ENCODE measurements at regions not wholly inside any gene's neighbourhood (a gene's known extent, or its start where the extent isn't known, plus 50 kb on each side); places are given as distances from the start of the nearest gene placed in this dataset.

DNA sequence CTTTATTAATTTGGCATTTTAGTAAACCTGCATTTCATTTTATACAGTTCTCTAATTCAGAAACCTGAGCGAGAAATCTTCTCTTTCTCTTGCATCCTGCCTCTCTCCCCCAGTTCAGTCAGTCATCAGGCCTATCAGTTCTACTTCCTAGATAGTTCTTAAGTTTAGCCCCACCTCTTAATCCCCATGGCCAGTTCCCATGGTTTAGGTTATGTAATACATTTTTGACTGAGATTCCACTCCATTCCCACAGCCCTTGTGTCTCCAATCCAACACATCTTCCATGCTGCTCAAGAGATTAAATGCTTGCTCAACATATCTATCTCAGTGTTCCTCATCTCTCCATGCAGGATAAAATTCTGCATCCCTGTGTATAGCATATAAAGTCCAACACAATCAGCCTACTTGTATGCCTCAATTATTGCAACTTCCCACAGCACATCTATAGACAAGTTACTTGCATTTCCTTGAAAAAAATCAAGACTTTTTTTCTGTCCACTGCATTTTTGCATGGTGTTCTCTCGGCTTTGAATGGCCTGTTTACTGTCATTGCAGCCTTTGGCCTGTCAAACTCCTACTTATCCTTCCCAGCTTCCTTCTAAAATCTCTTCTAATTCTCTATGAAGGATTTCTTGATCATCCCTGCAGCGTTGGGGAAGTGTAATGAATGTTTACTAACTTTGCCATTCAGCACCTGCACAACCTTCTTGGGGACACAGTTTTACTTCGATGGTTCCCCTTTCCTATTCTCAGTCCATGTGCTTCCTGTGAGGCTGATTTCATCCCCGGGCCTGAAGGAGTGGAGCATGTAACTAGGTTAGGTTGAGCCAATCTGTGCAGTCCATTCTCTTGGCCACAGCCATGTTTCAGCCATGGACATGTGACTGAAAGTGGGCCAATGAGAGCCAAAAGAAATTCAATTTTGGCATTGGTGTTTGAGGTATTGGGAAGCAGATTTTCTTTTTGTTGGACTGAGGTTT is 80.8 kb downstream of the DACT1 start:
- Mint-ChIP-seq H3K27me3 (ENCODE audit: unreplicated experiment) (no peaks in the 10 kb centered on the region), H3K27ac (ENCODE audit: unreplicated experiment) (no peak overlapping the region), H3K4me1 (ENCODE audit: unreplicated experiment) (peaks cover 20% of the 10 kb centered on the region), H3K9me3 (ENCODE audit: unreplicated experiment) (no peaks in the 10 kb centered on the region), H3K36me3 (ENCODE audit: unreplicated experiment) (no peaks in the 10 kb centered on the region), H3K4me3 (ENCODE audit: unreplicated experiment) (no peak overlapping the region)
- TF ChIP-seq, protein P1, sequence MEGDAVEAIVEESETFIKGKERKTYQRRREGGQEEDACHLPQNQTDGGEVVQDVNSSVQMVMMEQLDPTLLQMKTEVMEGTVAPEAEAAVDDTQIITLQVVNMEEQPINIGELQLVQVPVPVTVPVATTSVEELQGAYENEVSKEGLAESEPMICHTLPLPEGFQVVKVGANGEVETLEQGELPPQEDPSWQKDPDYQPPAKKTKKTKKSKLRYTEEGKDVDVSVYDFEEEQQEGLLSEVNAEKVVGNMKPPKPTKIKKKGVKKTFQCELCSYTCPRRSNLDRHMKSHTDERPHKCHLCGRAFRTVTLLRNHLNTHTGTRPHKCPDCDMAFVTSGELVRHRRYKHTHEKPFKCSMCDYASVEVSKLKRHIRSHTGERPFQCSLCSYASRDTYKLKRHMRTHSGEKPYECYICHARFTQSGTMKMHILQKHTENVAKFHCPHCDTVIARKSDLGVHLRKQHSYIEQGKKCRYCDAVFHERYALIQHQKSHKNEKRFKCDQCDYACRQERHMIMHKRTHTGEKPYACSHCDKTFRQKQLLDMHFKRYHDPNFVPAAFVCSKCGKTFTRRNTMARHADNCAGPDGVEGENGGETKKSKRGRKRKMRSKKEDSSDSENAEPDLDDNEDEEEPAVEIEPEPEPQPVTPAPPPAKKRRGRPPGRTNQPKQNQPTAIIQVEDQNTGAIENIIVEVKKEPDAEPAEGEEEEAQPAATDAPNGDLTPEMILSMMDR (IDR thresholded peaks at IDR 0.05): no peak
- no peak for DNase-seq (ENCODE audit: extremely low spot score, unreplicated experiment)

DNA sequence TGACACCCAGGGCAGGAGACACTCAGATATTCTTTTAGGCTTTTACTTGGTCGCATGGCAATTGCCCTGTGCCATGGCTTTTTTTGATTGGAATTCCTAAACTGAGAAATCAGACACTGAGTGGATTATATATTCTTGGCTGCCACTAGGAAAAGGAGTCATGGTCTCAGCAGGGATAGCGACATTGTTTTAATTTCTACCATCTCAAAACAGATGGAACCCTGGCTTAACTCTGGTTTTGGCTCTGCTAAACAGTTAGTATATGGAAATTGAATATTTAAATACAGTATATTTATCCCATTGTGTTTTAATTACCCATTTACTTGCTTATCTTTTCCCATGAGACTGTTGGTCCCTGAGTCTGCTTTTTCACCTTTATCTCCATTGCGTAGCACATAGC is 84.0 kb downstream of the DACT1 start:
- H3K4me3 Mint-ChIP-seq (ENCODE audit: unreplicated experiment): no peak overlapping the region
- H3K27me3 Mint-ChIP-seq (ENCODE audit: unreplicated experiment): peaks cover 3% of the 10 kb centered on the region
- H3K36me3 Mint-ChIP-seq (ENCODE audit: unreplicated experiment): no peaks in the 10 kb centered on the region
- no peaks in the 10 kb centered on the region for H3K9me3 Mint-ChIP-seq (ENCODE audit: unreplicated experiment)
- peaks cover 18% of the 10 kb centered on the region for H3K4me1 Mint-ChIP-seq (ENCODE audit: unreplicated experiment)
- H3K27ac Mint-ChIP-seq (ENCODE audit: unreplicated experiment): no peak overlapping the region
- TF ChIP-seq, protein P1 (IDR thresholded peaks at IDR 0.05): no peak
- DNase-seq (ENCODE audit: extremely low spot score, unreplicated experiment): no peak

DNA sequence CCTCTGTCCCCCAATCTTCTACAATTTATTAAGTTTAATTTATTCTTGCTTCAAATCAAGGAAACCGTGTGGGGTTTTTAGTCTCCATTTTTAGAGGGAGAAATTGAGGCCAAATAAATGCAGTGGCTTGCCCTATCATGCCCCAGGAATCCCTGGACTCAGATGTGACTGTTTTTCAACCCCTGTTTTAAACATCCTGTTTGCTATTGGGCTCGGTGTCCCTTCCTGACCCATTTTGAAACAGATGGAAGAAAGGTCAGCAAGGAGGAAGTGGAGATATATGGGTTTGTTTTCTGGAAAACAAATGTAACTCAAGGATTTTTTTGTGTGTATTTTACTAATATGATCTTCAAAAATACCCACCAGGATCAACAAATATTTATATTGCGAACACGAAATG is 84.7 kb downstream of the DACT1 start:
- Mint-ChIP-seq H3K9me3 (ENCODE audit: unreplicated experiment) (no peaks in the 10 kb centered on the region), H3K4me1 (ENCODE audit: unreplicated experiment) (peaks cover 14% of the 10 kb centered on the region), H3K4me3 (ENCODE audit: unreplicated experiment) (no peak overlapping the region), H3K27ac (ENCODE audit: unreplicated experiment) (no peak overlapping the region), H3K27me3 (ENCODE audit: unreplicated experiment) (peaks cover 3% of the 10 kb centered on the region), H3K36me3 (ENCODE audit: unreplicated experiment) (no peaks in the 10 kb centered on the region)
- TF ChIP-seq, protein P1 (IDR thresholded peaks at IDR 0.05): no peak
- DNase-seq (ENCODE audit: extremely low spot score, unreplicated experiment): no peak

DNA sequence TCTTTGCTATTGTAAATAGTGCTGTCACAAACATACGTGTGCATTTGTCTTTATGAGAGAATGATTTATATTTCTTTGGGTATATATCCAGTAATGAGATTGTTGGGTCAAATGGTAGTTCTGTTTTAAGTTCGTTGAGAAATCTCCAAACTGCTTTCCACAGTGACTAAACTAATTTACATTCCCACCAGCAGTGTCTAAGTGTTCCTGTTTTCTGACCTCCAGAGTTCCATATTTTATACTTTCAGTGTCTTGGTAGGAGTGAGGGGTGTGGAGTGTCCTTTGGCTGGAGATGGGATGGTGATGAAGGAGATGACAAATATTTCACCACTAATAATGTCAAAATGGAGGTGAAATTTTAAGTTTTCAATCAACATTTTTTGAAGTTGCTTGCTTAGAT is 86.4 kb downstream of the DACT1 start:
- H3K27me3 Mint-ChIP-seq (ENCODE audit: unreplicated experiment): peaks cover 3% of the 10 kb centered on the region
- H3K9me3 Mint-ChIP-seq (ENCODE audit: unreplicated experiment): no peaks in the 10 kb centered on the region
- peaks cover 14% of the 10 kb centered on the region for H3K4me1 Mint-ChIP-seq (ENCODE audit: unreplicated experiment)
- TF ChIP-seq, protein P1 (IDR thresholded peaks at IDR 0.05): no peak
- H3K4me3 Mint-ChIP-seq (ENCODE audit: unreplicated experiment): no peak overlapping the region
- H3K27ac Mint-ChIP-seq (ENCODE audit: unreplicated experiment): no peak overlapping the region
- DNase-seq (ENCODE audit: extremely low spot score, unreplicated experiment): no peak
- no peaks in the 10 kb centered on the region for H3K36me3 Mint-ChIP-seq (ENCODE audit: unreplicated experiment)

DNA sequence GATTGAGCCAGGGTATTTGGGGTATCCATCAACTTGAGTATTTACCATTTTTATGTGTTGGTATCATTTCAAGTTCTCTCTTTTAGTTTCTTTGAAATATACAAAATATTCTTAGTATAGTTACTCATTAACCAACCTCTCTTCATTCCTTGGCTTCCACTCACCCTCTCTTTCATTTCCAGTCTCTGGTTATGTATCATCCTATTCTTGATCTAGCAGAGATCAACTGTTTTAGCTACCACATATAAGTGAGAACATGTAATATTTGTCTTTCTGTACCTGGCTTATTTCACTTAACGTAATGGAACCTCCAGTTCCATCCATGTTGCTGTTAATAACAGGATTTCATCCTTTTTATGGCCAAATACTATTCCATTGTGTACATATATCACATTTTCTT is 86.9 kb downstream of the DACT1 start:
- no peak for DNase-seq (ENCODE audit: extremely low spot score, unreplicated experiment)
- Mint-ChIP-seq H3K4me3 (ENCODE audit: unreplicated experiment) (no peak overlapping the region), H3K27me3 (ENCODE audit: unreplicated experiment) (peaks cover 3% of the 10 kb centered on the region), H3K36me3 (ENCODE audit: unreplicated experiment) (no peaks in the 10 kb centered on the region), H3K27ac (ENCODE audit: unreplicated experiment) (no peak overlapping the region), H3K9me3 (ENCODE audit: unreplicated experiment) (no peaks in the 10 kb centered on the region), H3K4me1 (ENCODE audit: unreplicated experiment) (peaks cover 14% of the 10 kb centered on the region)
- TF ChIP-seq, protein P1 (IDR thresholded peaks at IDR 0.05): no peak

Measured in osteocyte (in vitro differentiated cells).